ENCODE measurements at regions not wholly inside any gene's neighbourhood (a gene's known extent, or its start where the extent isn't known, plus 50 kb on each side); places are given as distances from the start of the nearest gene placed in this dataset.

- Histone ChIP-seq H3K27me3 (ENCODE audit: insufficient read depth, low read length) (no peaks in the 10 kb centered on the region), H3K4me1 (ENCODE audit: insufficient read depth, low read length) (no peaks in the 10 kb centered on the region), H3K9me3 (ENCODE audit: low read length) (no peaks in the 10 kb centered on the region), H3K36me3 (ENCODE audit: insufficient read depth, low read length) (no peaks in the 10 kb centered on the region), H3K4me3 (ENCODE audit: low read length) (no peak overlapping the region), H2AFZ (ENCODE audit: low read depth, low read length) (no peak overlapping the region)
Measured at GRCh38 chr4:179543771-179544170, 2101.5 kb upstream of the AGA start.

GRCh38 chr4:179544496-179544895, 2102.3 kb upstream of the AGA start:
- no peak overlapping the region for H2AFZ ChIP-seq (ENCODE audit: low read depth, low read length)
- H3K9me3 ChIP-seq (ENCODE audit: low read length) = no peaks in the 10 kb centered on the region
- H3K27me3 ChIP-seq (ENCODE audit: insufficient read depth, low read length) = no peaks in the 10 kb centered on the region
- no peaks in the 10 kb centered on the region for H3K36me3 ChIP-seq (ENCODE audit: insufficient read depth, low read length)
- H3K4me1 ChIP-seq (ENCODE audit: insufficient read depth, low read length) = no peaks in the 10 kb centered on the region
- no peak overlapping the region for H3K4me3 ChIP-seq (ENCODE audit: low read length)

- Histone ChIP-seq H3K36me3 (ENCODE audit: insufficient read depth, low read length) (no peaks in the 10 kb centered on the region), H3K4me1 (ENCODE audit: insufficient read depth, low read length) (no peaks in the 10 kb centered on the region)
Measured at GRCh38 chr4:179552131-179552530, 2109.9 kb upstream of the AGA start.

GRCh38 chr4:179563741-179564140, 2121.5 kb upstream of the AGA start:
- H3K4me3 ChIP-seq (ENCODE audit: low read length) = no peak overlapping the region
- H3K9me3 ChIP-seq (ENCODE audit: low read length) = no peaks in the 10 kb centered on the region
- H3K36me3 ChIP-seq (ENCODE audit: insufficient read depth, low read length) = no peaks in the 10 kb centered on the region
- peaks cover 7% of the 10 kb centered on the region for H3K4me1 ChIP-seq (ENCODE audit: insufficient read depth, low read length)
- H2AFZ ChIP-seq (ENCODE audit: low read depth, low read length) = peak overlapping the region; percentile 24
- H3K27me3 ChIP-seq (ENCODE audit: insufficient read depth, low read length) = no peaks in the 10 kb centered on the region

More at GRCh38 chr4:179552131-179552530, 2109.9 kb upstream of the AGA start:
- no peaks in the 10 kb centered on the region for H3K9me3 ChIP-seq (ENCODE audit: low read length)
- H3K27me3 ChIP-seq (ENCODE audit: insufficient read depth, low read length) = no peaks in the 10 kb centered on the region
- no peak overlapping the region for H2AFZ ChIP-seq (ENCODE audit: low read depth, low read length)
- no peak overlapping the region for H3K4me3 ChIP-seq (ENCODE audit: low read length)

GRCh38 chr4:179569549-179569948, 2127.3 kb upstream of the AGA start:
- no peaks in the 10 kb centered on the region for H3K36me3 ChIP-seq (ENCODE audit: insufficient read depth, low read length)
- no peaks in the 10 kb centered on the region for H3K4me1 ChIP-seq (ENCODE audit: insufficient read depth, low read length)
- H3K27me3 ChIP-seq (ENCODE audit: insufficient read depth, low read length) = no peaks in the 10 kb centered on the region
- no peaks in the 10 kb centered on the region for H3K9me3 ChIP-seq (ENCODE audit: low read length)
- no peak overlapping the region for H2AFZ ChIP-seq (ENCODE audit: low read depth, low read length)
- H3K4me3 ChIP-seq (ENCODE audit: low read length) = no peak overlapping the region

GRCh38 chr4:179582164-179582905, 2140.1 kb upstream of the AGA start:
- H3K4me3 ChIP-seq (ENCODE audit: low read length) = no peak overlapping the region
- H3K36me3 ChIP-seq (ENCODE audit: insufficient read depth, low read length) = no peaks in the 10 kb centered on the region
- H3K4me1 ChIP-seq (ENCODE audit: insufficient read depth, low read length) = peaks cover 9% of the 10 kb centered on the region
- no peaks in the 10 kb centered on the region for H3K27me3 ChIP-seq (ENCODE audit: insufficient read depth, low read length)
- no peaks in the 10 kb centered on the region for H3K9me3 ChIP-seq (ENCODE audit: low read length)
- H2AFZ ChIP-seq (ENCODE audit: low read depth, low read length) = no peak overlapping the region

GRCh38 chr4:179583221-179583620, 2141.0 kb upstream of the AGA start:
- no peaks in the 10 kb centered on the region for H3K36me3 ChIP-seq (ENCODE audit: insufficient read depth, low read length)

GRCh38 chr4:179584101-179584500, 2141.9 kb upstream of the AGA start:
- Histone ChIP-seq H3K4me3 (ENCODE audit: low read length) (no peak overlapping the region), H3K36me3 (ENCODE audit: insufficient read depth, low read length) (no peaks in the 10 kb centered on the region), H3K9me3 (ENCODE audit: low read length) (no peaks in the 10 kb centered on the region), H2AFZ (ENCODE audit: low read depth, low read length) (no peak overlapping the region), H3K4me1 (ENCODE audit: insufficient read depth, low read length) (peaks cover 9% of the 10 kb centered on the region), H3K27me3 (ENCODE audit: insufficient read depth, low read length) (no peaks in the 10 kb centered on the region)

More at GRCh38 chr4:179583221-179583620, 2141.0 kb upstream of the AGA start:
- peaks cover 9% of the 10 kb centered on the region for H3K4me1 ChIP-seq (ENCODE audit: insufficient read depth, low read length)
- no peaks in the 10 kb centered on the region for H3K9me3 ChIP-seq (ENCODE audit: low read length)
- H2AFZ ChIP-seq (ENCODE audit: low read depth, low read length) = no peak overlapping the region
- H3K4me3 ChIP-seq (ENCODE audit: low read length) = no peak overlapping the region
- H3K27me3 ChIP-seq (ENCODE audit: insufficient read depth, low read length) = no peaks in the 10 kb centered on the region

- Histone ChIP-seq H2AFZ (ENCODE audit: low read depth, low read length) (no peak overlapping the region), H3K27me3 (ENCODE audit: insufficient read depth, low read length) (no peaks in the 10 kb centered on the region), H3K4me3 (ENCODE audit: low read length) (no peak overlapping the region), H3K36me3 (ENCODE audit: insufficient read depth, low read length) (no peaks in the 10 kb centered on the region), H3K9me3 (ENCODE audit: low read length) (no peaks in the 10 kb centered on the region), H3K4me1 (ENCODE audit: insufficient read depth, low read length) (peaks cover 9% of the 10 kb centered on the region)
Measured at GRCh38 chr4:179585761-179586160, 2143.5 kb upstream of the AGA start.

GRCh38 chr4:179586460-179586859, 2144.2 kb upstream of the AGA start:
- Histone ChIP-seq H3K9me3 (ENCODE audit: low read length) (no peaks in the 10 kb centered on the region), H3K36me3 (ENCODE audit: insufficient read depth, low read length) (no peaks in the 10 kb centered on the region), H2AFZ (ENCODE audit: low read depth, low read length) (no peak overlapping the region), H3K4me1 (ENCODE audit: insufficient read depth, low read length) (peaks cover 9% of the 10 kb centered on the region), H3K27me3 (ENCODE audit: insufficient read depth, low read length) (no peaks in the 10 kb centered on the region), H3K4me3 (ENCODE audit: low read length) (no peak overlapping the region)

- Histone ChIP-seq H3K36me3 (ENCODE audit: insufficient read depth, low read length) (no peaks in the 10 kb centered on the region), H3K4me3 (ENCODE audit: low read length) (no peak overlapping the region), H3K4me1 (ENCODE audit: insufficient read depth, low read length) (peaks cover 6% of the 10 kb centered on the region), H3K9me3 (ENCODE audit: low read length) (no peaks in the 10 kb centered on the region), H3K27me3 (ENCODE audit: insufficient read depth, low read length) (no peaks in the 10 kb centered on the region), H2AFZ (ENCODE audit: low read depth, low read length) (no peak overlapping the region)
Measured at GRCh38 chr4:179595671-179596410, 2153.6 kb upstream of the AGA start.

- peaks cover 11% of the 10 kb centered on the region for H3K4me1 ChIP-seq (ENCODE audit: insufficient read depth, low read length)
- H3K36me3 ChIP-seq (ENCODE audit: insufficient read depth, low read length) = no peaks in the 10 kb centered on the region
- no peaks in the 10 kb centered on the region for H3K9me3 ChIP-seq (ENCODE audit: low read length)
- H3K27me3 ChIP-seq (ENCODE audit: insufficient read depth, low read length) = no peaks in the 10 kb centered on the region
- H3K4me3 ChIP-seq (ENCODE audit: low read length) = no peak overlapping the region
- H2AFZ ChIP-seq (ENCODE audit: low read depth, low read length) = no peak overlapping the region
Measured at GRCh38 chr4:179596621-179597020, 2154.4 kb upstream of the AGA start.

GRCh38 chr4:179597301-179597700, 2155.1 kb upstream of the AGA start:
- Histone ChIP-seq H3K4me3 (ENCODE audit: low read length) (no peak overlapping the region), H2AFZ (ENCODE audit: low read depth, low read length) (no peak overlapping the region), H3K27me3 (ENCODE audit: insufficient read depth, low read length) (no peaks in the 10 kb centered on the region), H3K9me3 (ENCODE audit: low read length) (no peaks in the 10 kb centered on the region), H3K4me1 (ENCODE audit: insufficient read depth, low read length) (peaks cover 12% of the 10 kb centered on the region), H3K36me3 (ENCODE audit: insufficient read depth, low read length) (no peaks in the 10 kb centered on the region)

Data from neuron (in vitro differentiated cells).